C4-2B (cell line): ENCODE measurements at regions not wholly inside any gene's neighbourhood (a gene's known extent, or its start where the extent isn't known, plus 50 kb on each side); places are given as distances from the start of the nearest gene placed in this dataset.

Experiments used
- CTCF ChIP-seq: fragments of 450-650 bp; conservative IDR thresholded peaks from 2 replicates; pipeline ENCODE4 v1.5.1; 2017; ENCODE audit warnings: mild to moderate bottlenecking
- ZFX ChIP-seq: fragments of 450-650 bp; IDR thresholded peaks from 2 replicates; pipeline ENCODE4 v1.6.1; 2017

- TF ChIP-seq CTCF (no peak), ZFX (no peak)
Measured at GRCh38 chr20:24144371-24144770, 155.8 kb upstream of the GGTLC1 start.
